PC-3 (cell line): ENCODE measurements at regions not wholly inside any gene's neighbourhood (a gene's known extent, or its start where the extent isn't known, plus 50 kb on each side); places are given as distances from the start of the nearest gene placed in this dataset.

Experiments used
- CTCF ChIP-seq: fragments of 300-600 bp; sonication (generic); conservative IDR thresholded peaks from 2 replicates; pipeline ENCODE4 v1.5.1; 2017; ENCODE audit warnings: antibody characterized with exemption, low read depth, mild to moderate bottlenecking, low read length
- EZH2phosphoT487 ChIP-seq: fragments of 300-600 bp; sonication (generic); IDR thresholded peaks from 2 replicates; pipeline ENCODE4 v1.6.1; 2018; ENCODE audit warnings: mild to moderate bottlenecking, antibody characterized with exemption, low read length, borderline replicate concordance

- TF ChIP-seq CTCF (no peak), EZH2phosphoT487 (no peak)
These were observed 156.9 kb upstream of the KCNN2 start for GRCh38 chr5:114204923-114205322.
